HG03439 (cell line): ENCODE measurements at regions not wholly inside any gene's neighbourhood (a gene's known extent, or its start where the extent isn't known, plus 50 kb on each side); places are given as distances from the start of the nearest gene placed in this dataset.

Experiments
- ATAC-seq: cut with Tn5 transposase; IDR thresholded peaks from one replicate; pipeline ENCODE4 v1.9.1; 2021; ENCODE audit warnings: mild to moderate bottlenecking, moderate library complexity; ENCODE audit not compliant: unreplicated experiment

GRCh38 chr5:64110222-64110621 is 55.4 kb upstream of the RNF180 start:
- no peak for ATAC-seq

GRCh38 chr5:64108674-64109073 is 57.0 kb upstream of the RNF180 start:
- ATAC-seq: no peak

GRCh38 chr5:64100203-64100602 is 65.4 kb upstream of the RNF180 start:
- no peak for ATAC-seq

GRCh38 chr5:64096771-64097170 is 68.9 kb upstream of the RNF180 start:
- ATAC-seq: no peak

GRCh38 chr5:64077589-64077988 is 88.1 kb upstream of the RNF180 start:
- ATAC-seq: no peak

GRCh38 chr5:64074533-64074932 is 91.1 kb upstream of the RNF180 start:
- peak; percentile 79 for ATAC-seq

- no peak for ATAC-seq
These were observed 96.2 kb upstream of the RNF180 start for GRCh38 chr5:64069486-64069885.

- ATAC-seq: no peak
These were observed 88.1 kb upstream of the HTR1A start for GRCh38 chr5:64050296-64050695.

- ATAC-seq: no peak
These were observed 78.2 kb upstream of the HTR1A start for GRCh38 chr5:64040490-64040889.

GRCh38 chr5:64026493-64026892 is 64.2 kb upstream of the HTR1A start:
- ATAC-seq: no peak

- ATAC-seq: no peak
These were observed 57.5 kb upstream of the HTR1A start for GRCh38 chr5:64019746-64020145.

- ATAC-seq: no peak
These were observed 56.7 kb upstream of the HTR1A start for GRCh38 chr5:64018966-64019365.

- no peak for ATAC-seq
These were observed 53.6 kb upstream of the HTR1A start for GRCh38 chr5:64015824-64016223.
